Mesodermal cell (in vitro differentiated cells): ENCODE measurements at regions not wholly inside any gene's neighbourhood (a gene's known extent, or its start where the extent isn't known, plus 50 kb on each side); places are given as distances from the start of the nearest gene placed in this dataset.

Experiments
- H3K27ac ChIP-seq: 2 replicates; pipeline ENCODE4 v1.7.0; 2013; ENCODE audit warnings: mild to moderate bottlenecking, low read depth, low read length, moderate library complexity; ENCODE audit not compliant: severe bottlenecking
- H3K36me3 ChIP-seq: 2 replicates; pipeline ENCODE4 v1.7.1; 2013; ENCODE audit warnings: mild to moderate bottlenecking, low read length, moderate library complexity; ENCODE audit not compliant: control insufficient read depth, insufficient read depth
- H3K4me1 ChIP-seq: one replicate; pipeline ENCODE4 v1.7.1; 2013; ENCODE audit warnings: mild to moderate bottlenecking, low read length; ENCODE audit not compliant: insufficient read depth, control insufficient read depth, poor library complexity, severe bottlenecking
- H3K4me3 ChIP-seq: 2 replicates; pipeline ENCODE4 v1.7.0; 2013; ENCODE audit warnings: low read length, control low read depth, mild to moderate bottlenecking; ENCODE audit not compliant: insufficient read depth, poor library complexity, severe bottlenecking; ENCODE audit errors: extremely low read depth
- H3K9me3 ChIP-seq: 2 replicates; pipeline ENCODE4 v1.7.1; 2013; ENCODE audit warnings: mild to moderate bottlenecking, low read length, moderate library complexity; ENCODE audit not compliant: control insufficient read depth
- whole genome bisulfite sequencing, 2 experiments: methylation state at CpG; one replicate each; pipeline ENCODE4 v1.1.5; 2013; ENCODE audit warnings: missing lambda C conversion rate in 2 of 2; ENCODE audit not compliant: insufficient coverage in 2 of 2; 5-methylcytosine and 5-hydroxymethylcytosine counted together

- no peak overlapping the region for H3K4me3 ChIP-seq
- no peaks in the 10 kb centered on the region for H3K36me3 ChIP-seq
- no peaks in the 10 kb centered on the region for H3K4me1 ChIP-seq
- no peak overlapping the region for H3K27ac ChIP-seq
- no peaks in the 10 kb centered on the region for H3K9me3 ChIP-seq
- WGBS, 2 experiments, result 97 to 100% methylated on average over 3 to 4 of the region's 8 CpGs
These were observed 806.2 kb upstream of the WWC1 start for GRCh38 chr5:167485061-167485774.

- no peaks in the 10 kb centered on the region for H3K4me1 ChIP-seq
- H3K36me3 ChIP-seq, result no peaks in the 10 kb centered on the region
- 80 to 86% methylated on average over 1 of the region's 2 CpGs for WGBS, 2 experiments
- H3K4me3 ChIP-seq, result no peak overlapping the region
- no peak overlapping the region for H3K27ac ChIP-seq
- H3K9me3 ChIP-seq, result no peaks in the 10 kb centered on the region
These were observed 803.1 kb upstream of the WWC1 start for GRCh38 chr5:167488371-167488770.

GRCh38 chr5:167489202-167489601 lies 802.2 kb upstream of the WWC1 start:
- H3K4me3 ChIP-seq, result no peak overlapping the region
- no peak overlapping the region for H3K27ac ChIP-seq
- no peaks in the 10 kb centered on the region for H3K4me1 ChIP-seq
- no peaks in the 10 kb centered on the region for H3K36me3 ChIP-seq
- H3K9me3 ChIP-seq, result no peaks in the 10 kb centered on the region

GRCh38 chr5:167503926-167504720 lies 787.3 kb upstream of the WWC1 start:
- 100% methylated on average over 1 of the region's 5 CpGs; no CpG with 5 or more reads in 1 of the 2 experiments for WGBS, 2 experiments
- Histone ChIP-seq H3K4me3 (no peak overlapping the region), H3K36me3 (no peaks in the 10 kb centered on the region), H3K4me1 (no peaks in the 10 kb centered on the region), H3K9me3 (no peaks in the 10 kb centered on the region), H3K27ac (no peak overlapping the region)

DNA sequence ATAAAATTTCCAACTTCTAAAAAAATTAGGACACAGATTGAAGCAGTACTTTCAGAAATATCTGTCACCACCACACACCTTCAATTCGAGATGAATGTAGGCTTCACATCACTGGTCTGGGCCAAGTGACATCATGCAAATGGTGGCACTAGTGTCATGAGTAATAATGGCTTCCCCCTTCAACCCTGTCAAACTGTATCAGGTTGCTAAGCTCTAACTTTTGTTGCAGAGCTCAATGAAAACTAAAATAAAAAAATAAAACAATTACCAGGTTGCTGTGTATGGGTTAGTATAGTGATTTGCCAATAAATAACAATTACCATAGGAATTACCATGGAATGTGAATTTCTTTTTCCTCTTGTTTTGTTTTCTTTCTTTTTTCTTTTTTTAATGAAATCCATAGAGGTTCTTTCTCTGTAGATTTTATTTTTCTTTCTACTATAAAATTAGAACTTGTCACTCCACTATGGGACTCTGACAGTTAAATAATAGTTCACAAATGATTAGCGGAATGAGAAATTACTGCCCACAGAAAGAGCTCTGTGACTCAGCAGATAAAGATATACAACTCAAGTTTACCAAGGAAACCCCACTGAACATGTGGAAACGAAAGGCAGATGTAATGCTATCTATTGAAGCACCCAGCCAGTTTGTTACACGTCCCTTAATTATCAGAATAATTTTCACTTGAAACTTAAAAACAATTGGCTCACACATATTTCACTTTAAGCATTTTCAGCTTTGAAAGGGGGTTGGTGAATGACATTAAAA lies 783.8 kb upstream of the WWC1 start:
- H3K4me1 ChIP-seq, result no peaks in the 10 kb centered on the region
- H3K4me3 ChIP-seq, result no peak overlapping the region
- H3K36me3 ChIP-seq, result no peaks in the 10 kb centered on the region
- no peak overlapping the region for H3K27ac ChIP-seq
- H3K9me3 ChIP-seq, result no peaks in the 10 kb centered on the region
- WGBS, 2 experiments, result 89% methylated on average over 3 of the region's 4 CpGs; no CpG with 5 or more reads in 1 of the 2 experiments

- no peaks in the 10 kb centered on the region for H3K4me1 ChIP-seq
- no peak overlapping the region for H3K27ac ChIP-seq
- H3K36me3 ChIP-seq, result no peaks in the 10 kb centered on the region
- H3K4me3 ChIP-seq, result no peak overlapping the region
- H3K9me3 ChIP-seq, result no peaks in the 10 kb centered on the region
- 100% methylated on average over 1 of the region's 3 CpGs; no CpG with 5 or more reads in 1 of the 2 experiments for WGBS, 2 experiments
These were observed 782.4 kb upstream of the WWC1 start for GRCh38 chr5:167509076-167509475.

DNA sequence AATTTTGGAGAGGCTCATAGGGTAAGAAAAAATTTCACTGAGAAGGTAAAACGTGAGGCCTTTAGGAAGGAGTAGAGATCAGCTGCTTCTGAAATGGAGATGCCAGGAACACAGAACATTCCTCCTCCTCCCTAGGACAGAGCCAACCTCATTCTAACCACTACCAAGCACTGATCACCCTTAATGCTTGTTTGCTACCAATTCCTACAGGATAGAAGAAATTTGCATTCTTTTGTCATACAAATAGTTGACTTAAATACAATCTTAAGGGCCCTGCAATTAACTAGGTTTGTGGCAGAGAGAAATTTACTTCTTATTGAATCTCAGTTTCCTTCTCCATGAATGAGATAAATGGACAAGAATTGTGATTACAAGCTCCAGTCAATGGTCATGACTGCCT lies 780.2 kb upstream of the WWC1 start:
- H3K4me3 ChIP-seq, result no peak overlapping the region
- no CpG with 5 or more reads among the region's 1 CpG for WGBS, 2 experiments
- no peaks in the 10 kb centered on the region for H3K9me3 ChIP-seq
- no peak overlapping the region for H3K27ac ChIP-seq
- no peaks in the 10 kb centered on the region for H3K36me3 ChIP-seq
- no peaks in the 10 kb centered on the region for H3K4me1 ChIP-seq

DNA sequence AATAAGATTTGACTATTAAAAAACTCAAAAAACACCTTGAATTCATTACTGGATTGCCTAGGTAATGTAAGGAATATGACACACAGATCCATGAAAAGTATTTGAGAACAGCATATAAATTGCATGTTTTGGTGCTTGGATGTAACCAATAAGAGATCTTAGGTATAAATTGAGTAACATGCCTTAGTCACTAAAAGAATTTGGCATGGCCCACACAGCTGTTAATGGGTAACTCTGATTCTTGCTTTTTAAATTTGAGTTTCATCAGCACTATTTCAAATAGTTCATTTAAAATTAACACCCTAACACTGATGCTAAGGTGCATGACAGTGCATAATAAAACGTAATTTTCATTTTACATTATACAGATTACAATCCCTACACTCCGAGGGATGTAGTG lies 779.3 kb upstream of the WWC1 start:
- Histone ChIP-seq H3K36me3 (no peaks in the 10 kb centered on the region), H3K9me3 (no peaks in the 10 kb centered on the region), H3K4me3 (no peak overlapping the region), H3K27ac (no peak overlapping the region), H3K4me1 (no peaks in the 10 kb centered on the region)
- WGBS, 2 experiments, result no CpG with 5 or more reads among the region's 2 CpGs

DNA sequence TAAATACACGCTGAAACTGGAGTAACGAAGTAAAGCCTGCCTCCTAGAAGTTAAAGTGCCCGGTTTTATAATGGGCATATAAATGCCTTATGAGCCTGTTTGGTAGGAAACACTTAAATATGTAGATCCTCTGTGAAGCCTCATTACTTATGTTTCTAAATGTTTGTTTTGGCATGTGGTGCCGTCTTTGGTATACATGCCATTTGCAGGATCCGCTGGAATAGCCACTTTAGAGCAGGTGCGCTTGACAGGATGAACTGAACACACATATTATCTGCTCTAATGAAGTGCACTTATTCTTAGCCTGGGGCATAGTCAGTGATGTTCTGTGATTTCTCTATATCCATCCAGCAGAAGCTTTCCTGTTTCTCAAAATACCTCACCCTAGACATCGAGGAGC lies 778.1 kb upstream of the WWC1 start:
- 91 to 100% methylated on average over 3 to 7 of the region's 7 CpGs for WGBS, 2 experiments

DNA sequence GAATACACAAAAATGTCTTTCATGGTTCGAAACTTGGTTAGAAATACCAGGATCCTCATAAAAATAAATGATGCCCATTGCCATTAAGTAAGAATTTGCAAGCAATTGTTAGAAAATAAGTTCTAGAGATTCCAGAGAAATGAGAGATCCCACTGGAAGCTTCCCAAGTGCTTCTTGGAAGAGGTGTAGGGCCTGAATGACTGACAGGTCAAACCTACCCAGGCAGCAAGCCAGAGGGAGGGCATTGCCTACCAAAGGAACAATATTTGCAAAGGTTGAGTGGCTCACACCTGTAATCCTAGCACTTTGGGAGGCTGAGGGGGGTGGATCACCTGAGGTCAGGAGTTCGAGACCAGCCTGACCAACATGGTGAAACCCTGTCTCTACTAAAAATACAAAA lies 777.0 kb upstream of the WWC1 start:
- no peaks in the 10 kb centered on the region for H3K36me3 ChIP-seq
- 83% methylated on average over 2 of the region's 2 CpGs; no CpG with 5 or more reads in 1 of the 2 experiments for WGBS, 2 experiments
- H3K27ac ChIP-seq, result no peak overlapping the region
- H3K4me1 ChIP-seq, result no peaks in the 10 kb centered on the region
- H3K9me3 ChIP-seq, result no peaks in the 10 kb centered on the region
- H3K4me3 ChIP-seq, result no peak overlapping the region

More for the DNA sequence above, 778.1 kb upstream of the WWC1 start:
- Histone ChIP-seq H3K27ac (no peak overlapping the region), H3K4me3 (no peak overlapping the region), H3K9me3 (no peaks in the 10 kb centered on the region), H3K4me1 (no peaks in the 10 kb centered on the region), H3K36me3 (no peaks in the 10 kb centered on the region)
